ENCODE measurements at regions not wholly inside any gene's neighbourhood (a gene's known extent, or its start where the extent isn't known, plus 50 kb on each side); places are given as distances from the start of the nearest gene placed in this dataset.

DNA sequence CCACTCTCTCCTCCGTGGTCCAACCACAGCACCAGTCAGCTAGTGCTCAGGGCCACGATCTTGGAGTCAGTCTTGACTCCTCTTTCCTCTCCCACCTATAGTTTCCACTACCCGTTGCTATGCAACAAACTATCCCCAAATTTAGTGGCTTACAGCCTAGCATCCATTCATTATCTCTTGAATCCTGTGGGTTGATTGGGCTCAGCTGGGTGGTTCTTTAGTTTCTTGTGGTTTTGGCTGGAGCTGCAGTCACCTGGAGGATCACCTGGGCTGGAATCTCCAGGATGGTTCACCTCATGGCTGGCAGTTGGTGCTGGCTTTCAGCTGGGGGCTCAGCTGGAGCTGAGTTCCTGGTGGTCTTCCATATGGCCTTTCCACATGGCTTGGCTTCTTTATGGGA lies 149.9 kb downstream of the ASB1 start:
- Histone ChIP-seq H3K9ac (ENCODE audit: low read length) (no peak overlapping the region), H3K4me1 (ENCODE audit: control insufficient read depth in 2 of 2, insufficient read depth in 2 of 2, low read length in 2 of 2) (no peaks in the 10 kb centered on the region), H3K27ac (ENCODE audit: low read length in 2 of 2) (no peak overlapping the region), H3K36me3 (replicated peaks in 1 of 2; ENCODE audit: control extremely low read depth in 1 of 2, control insufficient read depth in 1 of 2, extremely low read depth in 1 of 2, insufficient read depth in 2 of 2, low read length in 1 of 2) (no peaks in the 10 kb centered on the region), H3K79me2 (ENCODE audit: control insufficient read depth, insufficient read depth, low read length) (no peaks in the 10 kb centered on the region), H3K9me3 (ENCODE audit: control extremely low read depth in 1 of 3, control insufficient read depth in 2 of 3, insufficient read depth in 1 of 3, low read length in 2 of 3) (peaks cover 0 to 16% (median 0%) of the 10 kb centered on the region in 3 donors), H2AFZ (ENCODE audit: insufficient read depth, low read depth, low read length, poor library complexity, severe bottlenecking) (no peak overlapping the region), H3K27me3 (replicated peaks in 1 of 4; ENCODE audit: control extremely low read depth in 1 of 4, control insufficient read depth in 3 of 4, insufficient read depth in 4 of 4, low read length in 3 of 4) (peaks cover 0 to 5% (median 0%) of the 10 kb centered on the region in 4 experiments), H3K4me3 (ENCODE audit: control extremely low read depth in 1 of 5, extremely low read depth in 1 of 5, insufficient read depth in 1 of 5, low read depth in 2 of 5, low read length in 4 of 5) (no peak overlapping the region), H4K20me1 (ENCODE audit: control insufficient read depth, insufficient read depth, low read length, poor library complexity, severe bottlenecking) (no peaks in the 10 kb centered on the region), H3K4me2 (replicated peaks; ENCODE audit: low read depth, low read length, poor library complexity, severe bottlenecking) (no peak overlapping the region)
- no peak for DNase-seq
- no peak overlapping the region for H3K27ac Mint-ChIP-seq
- H3K27me3 Mint-ChIP-seq: peaks cover 8% of the 10 kb centered on the region
- ATAC-seq (ENCODE audit: low read depth): no peak
- POLR2A ChIA-PET: no interaction called here
- H3K4me1 Mint-ChIP-seq: no peaks in the 10 kb centered on the region
- no peak overlapping the region for H3K4me3 Mint-ChIP-seq
- 59% methylated on average over 2 of the region's 3 CpGs for WGBS (ENCODE audit: insufficient coverage)
- H3K9me3 Mint-ChIP-seq (ENCODE audit: insufficient read depth): no peaks in the 10 kb centered on the region
- TF ChIP-seq, protein P1, sequence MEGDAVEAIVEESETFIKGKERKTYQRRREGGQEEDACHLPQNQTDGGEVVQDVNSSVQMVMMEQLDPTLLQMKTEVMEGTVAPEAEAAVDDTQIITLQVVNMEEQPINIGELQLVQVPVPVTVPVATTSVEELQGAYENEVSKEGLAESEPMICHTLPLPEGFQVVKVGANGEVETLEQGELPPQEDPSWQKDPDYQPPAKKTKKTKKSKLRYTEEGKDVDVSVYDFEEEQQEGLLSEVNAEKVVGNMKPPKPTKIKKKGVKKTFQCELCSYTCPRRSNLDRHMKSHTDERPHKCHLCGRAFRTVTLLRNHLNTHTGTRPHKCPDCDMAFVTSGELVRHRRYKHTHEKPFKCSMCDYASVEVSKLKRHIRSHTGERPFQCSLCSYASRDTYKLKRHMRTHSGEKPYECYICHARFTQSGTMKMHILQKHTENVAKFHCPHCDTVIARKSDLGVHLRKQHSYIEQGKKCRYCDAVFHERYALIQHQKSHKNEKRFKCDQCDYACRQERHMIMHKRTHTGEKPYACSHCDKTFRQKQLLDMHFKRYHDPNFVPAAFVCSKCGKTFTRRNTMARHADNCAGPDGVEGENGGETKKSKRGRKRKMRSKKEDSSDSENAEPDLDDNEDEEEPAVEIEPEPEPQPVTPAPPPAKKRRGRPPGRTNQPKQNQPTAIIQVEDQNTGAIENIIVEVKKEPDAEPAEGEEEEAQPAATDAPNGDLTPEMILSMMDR (IDR thresholded peaks at IDR 0.05): no peak
- no peak for TF ChIP-seq EZH2 (IDR thresholded peaks at IDR 0.05; ENCODE audit: borderline replicate concordance, insufficient read depth, low read depth, low read length, poor library complexity, severe bottlenecking)
- intact Hi-C loops (cut with micrococcal nuclease): no loop called here
- CTCF ChIA-PET: no interaction called here

DNA sequence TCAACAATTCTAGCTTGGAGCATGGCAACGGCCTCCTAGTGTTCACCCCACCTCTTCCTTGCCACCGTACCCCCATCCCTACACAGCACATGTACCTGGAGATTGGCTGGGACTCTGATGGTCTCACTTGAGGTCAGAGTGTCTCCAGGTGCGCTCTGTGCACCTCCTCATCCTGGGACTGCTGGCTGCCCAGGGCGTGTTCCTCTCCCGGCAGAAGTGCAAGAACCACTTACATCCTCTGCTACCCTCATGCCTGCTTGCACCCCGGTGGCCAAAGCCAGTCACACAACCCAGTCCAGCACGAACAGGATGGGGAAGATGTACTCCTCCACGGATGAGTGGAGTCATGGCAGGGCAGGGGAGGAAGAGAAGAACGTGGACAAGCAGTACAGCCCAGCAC lies 151.5 kb downstream of the ASB1 start:
- no peaks in the 10 kb centered on the region for H3K4me1 ChIP-seq (ENCODE audit: control insufficient read depth in 2 of 2, insufficient read depth in 2 of 2, low read length in 2 of 2)
- no peak for ATAC-seq (ENCODE audit: low read depth)
- Mint-ChIP-seq H3K4me1 (no peaks in the 10 kb centered on the region), H3K27me3 (peaks cover 8% of the 10 kb centered on the region), H3K27ac (no peak overlapping the region), H3K9me3 (ENCODE audit: insufficient read depth) (no peaks in the 10 kb centered on the region), H3K4me3 (no peak overlapping the region)
- ChIA-PET CTCF (no interaction called here), POLR2A (no interaction called here)
- no peaks in the 10 kb centered on the region for H3K36me3 ChIP-seq (replicated peaks in 1 of 2; ENCODE audit: control extremely low read depth in 1 of 2, control insufficient read depth in 1 of 2, extremely low read depth in 1 of 2, insufficient read depth in 2 of 2, low read length in 1 of 2)
- no peak overlapping the region for H3K4me3 ChIP-seq (ENCODE audit: control extremely low read depth in 1 of 5, extremely low read depth in 1 of 5, insufficient read depth in 1 of 5, low read depth in 2 of 5, low read length in 4 of 5)
- H3K4me2 ChIP-seq (replicated peaks; ENCODE audit: low read depth, low read length, poor library complexity, severe bottlenecking): no peak overlapping the region
- H3K27me3 ChIP-seq (replicated peaks in 1 of 4; ENCODE audit: control extremely low read depth in 1 of 4, control insufficient read depth in 3 of 4, insufficient read depth in 4 of 4, low read length in 3 of 4): peaks cover 0 to 5% (median 0%) of the 10 kb centered on the region in 4 experiments
- H4K20me1 ChIP-seq (ENCODE audit: control insufficient read depth, insufficient read depth, low read length, poor library complexity, severe bottlenecking): no peaks in the 10 kb centered on the region
- no peak for DNase-seq
- H3K9ac ChIP-seq (ENCODE audit: low read length): no peak overlapping the region
- no peak for TF ChIP-seq EZH2 (IDR thresholded peaks at IDR 0.05; ENCODE audit: borderline replicate concordance, insufficient read depth, low read depth, low read length, poor library complexity, severe bottlenecking)
- TF ChIP-seq, protein P1 (IDR thresholded peaks at IDR 0.05): no peak
- intact Hi-C loops (cut with micrococcal nuclease): no loop called here
- 79% methylated on average over 7 of the region's 9 CpGs for WGBS (ENCODE audit: insufficient coverage)
- H3K79me2 ChIP-seq (ENCODE audit: control insufficient read depth, insufficient read depth, low read length): no peaks in the 10 kb centered on the region
- no peak overlapping the region for H2AFZ ChIP-seq (ENCODE audit: insufficient read depth, low read depth, low read length, poor library complexity, severe bottlenecking)
- H3K27ac ChIP-seq (ENCODE audit: low read length in 2 of 2): no peak overlapping the region
- H3K9me3 ChIP-seq (ENCODE audit: control extremely low read depth in 1 of 3, control insufficient read depth in 2 of 3, insufficient read depth in 1 of 3, low read length in 2 of 3): peaks cover 0 to 14% (median 0%) of the 10 kb centered on the region in 3 donors

Data from B cell (primary cell).